NCI-H128 (cell line): ENCODE measurements at regions not wholly inside any gene's neighbourhood (a gene's known extent, or its start where the extent isn't known, plus 50 kb on each side); places are given as distances from the start of the nearest gene placed in this dataset.

Experiments used
- DNase-seq: peaks from one replicate; lab custom pipeline; 2025; ENCODE audit not compliant: unreplicated experiment; lab: John Stamatoyannopoulos, UW

DNA sequence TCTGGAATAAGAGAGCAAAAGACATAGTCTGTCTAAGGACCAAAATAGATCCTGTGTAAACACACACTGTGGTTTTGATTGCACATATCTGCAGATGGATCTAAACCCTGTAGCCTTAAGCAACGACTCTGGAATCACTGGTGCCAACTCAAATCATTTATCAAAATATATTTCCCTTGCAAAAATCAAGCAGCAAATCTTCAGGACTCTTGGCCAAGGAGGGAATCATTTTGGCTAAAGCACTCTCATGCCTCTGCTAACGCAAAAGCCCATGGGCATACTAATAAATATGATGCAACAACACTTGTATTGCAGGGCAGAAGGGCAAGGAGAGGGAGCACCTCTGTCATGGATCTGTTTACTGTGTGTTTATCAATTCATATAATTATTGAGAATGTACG, 155.4 kb upstream of the DUSP10 start:
- DNase-seq = no peak

DNA sequence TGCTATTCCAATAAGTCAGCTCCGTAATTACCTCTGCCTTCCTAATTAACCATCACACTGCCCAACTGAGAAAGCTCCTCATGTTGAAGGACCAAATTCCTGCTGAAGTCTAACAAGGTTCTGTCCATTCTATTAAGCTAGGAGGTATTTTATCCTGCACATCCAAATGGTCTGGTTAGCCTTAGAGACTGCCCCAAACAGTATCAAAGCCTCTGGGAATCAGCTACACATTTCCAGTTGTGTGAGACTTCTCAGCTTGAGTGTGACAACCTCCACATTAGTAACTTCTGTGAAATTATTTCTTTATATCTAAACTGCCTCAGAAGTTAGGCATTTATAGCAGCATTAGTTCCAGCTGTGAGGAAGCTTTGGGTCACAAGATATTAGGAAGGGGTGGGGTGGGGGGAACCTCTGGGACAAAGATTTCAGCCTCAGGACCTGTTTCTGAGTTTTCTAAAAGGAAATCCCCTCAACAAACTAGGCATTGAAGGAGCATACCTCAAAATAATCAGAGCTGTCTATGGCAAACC, 150.5 kb upstream of the DUSP10 start:
- no peak for DNase-seq

GRCh38 chr1:221891708-221892107, 149.8 kb upstream of the DUSP10 start:
- DNase-seq = no peak

DNA sequence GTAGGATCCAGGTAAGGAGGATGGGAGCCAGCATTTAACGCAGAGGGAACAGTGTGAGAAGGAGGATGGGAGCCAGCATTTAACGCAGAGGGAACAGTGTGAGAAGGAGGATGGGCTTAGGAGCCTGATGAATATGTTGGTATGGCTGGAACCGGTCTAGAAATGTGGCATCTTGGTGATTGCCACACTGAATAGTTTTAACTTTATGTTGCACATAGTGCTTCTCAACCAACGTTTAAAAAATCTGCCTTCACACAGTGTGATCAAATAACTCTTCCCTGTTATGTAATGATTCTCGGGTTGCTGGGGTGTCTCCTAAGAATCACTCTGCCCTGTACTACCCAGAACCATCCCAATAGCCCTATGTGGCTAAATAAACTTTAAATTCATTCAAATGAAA, 146.9 kb upstream of the DUSP10 start:
- DNase-seq = no peak

GRCh38 chr1:221888218-221888617, 146.3 kb upstream of the DUSP10 start:
- DNase-seq = no peak

DNA sequence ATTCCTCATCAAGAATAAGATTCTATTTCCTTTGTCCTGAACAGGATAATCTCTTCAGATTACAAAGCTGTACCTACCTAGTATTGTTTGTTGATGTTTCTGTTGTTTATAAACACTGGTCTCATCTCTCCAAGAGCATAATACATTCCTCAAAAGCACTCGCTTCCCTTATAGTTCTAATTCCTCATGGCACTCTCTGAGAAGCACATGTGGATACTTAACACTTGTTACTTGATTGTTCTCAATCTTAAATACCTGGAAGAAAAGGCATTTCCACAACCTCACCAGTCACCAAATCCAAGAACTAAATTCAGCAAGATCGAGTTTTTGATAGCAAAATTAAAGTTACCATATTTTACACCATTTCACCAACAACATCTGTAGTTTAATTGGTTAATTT, 145.9 kb upstream of the DUSP10 start:
- DNase-seq = no peak

DNA sequence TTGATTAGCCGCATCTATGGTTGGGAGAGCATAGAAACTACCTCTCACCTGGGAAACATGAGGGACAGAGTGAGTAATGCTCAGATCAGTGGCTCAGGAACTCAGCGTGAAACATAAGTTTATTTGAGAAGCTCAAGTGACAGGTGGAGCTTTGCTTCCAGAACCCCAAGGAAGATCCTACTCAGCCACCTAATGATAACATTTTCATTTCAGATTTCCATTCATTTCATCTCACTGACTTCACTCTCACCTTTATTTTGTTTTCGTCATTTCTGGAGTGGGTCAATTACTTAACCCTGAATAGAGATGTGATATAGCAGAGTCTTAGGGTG, 145.5 kb upstream of the DUSP10 start:
- DNase-seq = no peak

DNA sequence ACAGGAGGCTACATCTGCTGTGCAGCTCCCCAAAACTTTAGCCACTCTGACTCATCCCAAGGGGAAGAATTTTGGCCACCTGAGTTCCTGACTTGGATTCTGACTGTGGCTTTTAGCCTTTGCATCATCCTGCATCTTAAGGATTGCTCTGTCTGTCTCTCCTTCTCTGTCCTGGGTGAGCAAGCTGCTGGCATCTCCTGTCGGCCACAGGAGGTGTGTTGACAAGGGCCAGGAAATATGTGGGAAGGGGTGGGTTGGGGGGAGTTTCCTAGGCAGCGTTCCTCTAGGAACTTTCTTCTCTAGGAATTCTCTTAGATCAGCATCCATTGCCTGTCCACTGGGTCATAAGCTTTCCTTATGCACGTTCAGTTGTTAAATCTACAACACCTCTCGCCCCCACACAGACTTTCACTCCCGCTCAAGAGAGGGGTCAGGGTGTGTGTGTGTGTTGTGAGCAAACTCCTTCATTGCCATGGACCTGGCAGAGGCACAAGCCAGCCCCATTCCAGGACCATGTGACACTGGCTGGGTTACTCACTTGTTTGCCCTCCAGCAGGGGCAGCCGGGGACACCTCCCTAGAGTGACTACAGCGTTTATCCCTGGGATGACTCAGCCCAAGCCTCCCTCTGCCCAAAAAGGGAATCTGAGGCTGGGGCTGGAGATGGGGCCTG, 145.0 kb upstream of the DUSP10 start:
- no peak for DNase-seq

DNA sequence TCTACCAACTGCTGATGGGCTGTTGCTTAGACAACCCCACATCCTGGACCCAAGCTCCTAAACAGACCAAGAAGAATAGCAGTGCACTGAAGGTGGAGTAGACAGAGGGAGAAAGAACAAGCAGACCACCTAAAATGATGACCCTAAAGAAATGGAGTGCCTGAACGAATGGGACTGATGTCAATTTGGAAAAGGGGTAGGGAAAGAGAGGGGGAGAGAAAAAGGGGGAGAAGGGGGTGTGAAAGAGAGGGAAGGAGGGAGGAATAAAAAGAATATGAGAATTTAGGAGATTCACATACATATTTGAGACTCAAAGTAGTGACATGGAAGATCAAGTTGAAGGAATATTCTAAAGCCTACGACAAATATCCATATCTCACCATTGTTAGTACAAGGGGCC, 144.4 kb upstream of the DUSP10 start:
- no peak for DNase-seq

DNA sequence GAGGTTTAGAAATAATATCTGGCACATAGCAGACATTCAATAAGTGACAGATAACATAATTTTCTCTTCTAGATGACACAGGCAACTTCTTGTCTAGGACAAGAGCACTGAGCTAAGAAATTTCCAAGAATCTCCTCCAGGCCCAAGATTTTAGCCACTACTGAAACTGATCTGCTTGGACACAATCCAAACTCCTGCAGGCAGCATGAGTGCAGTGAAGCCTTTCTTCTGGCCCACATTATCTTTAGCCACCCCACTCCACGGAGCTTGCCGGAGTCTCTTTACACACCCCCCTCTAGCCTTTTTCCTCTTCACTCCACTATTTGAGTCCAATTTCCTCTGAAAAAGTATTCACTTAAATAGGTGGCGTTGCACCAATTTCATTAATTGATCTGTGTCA, 142.9 kb upstream of the DUSP10 start:
- DNase-seq = no peak

GRCh38 chr1:221881805-221882581, 140.1 kb upstream of the DUSP10 start:
- DNase-seq = no peak

GRCh38 chr1:221880182-221880581, 138.3 kb upstream of the DUSP10 start:
- no peak for DNase-seq

- no peak for DNase-seq
Observed at GRCh38 chr1:221878134-221878533, 136.2 kb upstream of the DUSP10 start.

- no peak for DNase-seq
Observed at GRCh38 chr1:221877311-221877710, 135.4 kb upstream of the DUSP10 start.

- DNase-seq = no peak
Observed at GRCh38 chr1:221875004-221875330, 133.1 kb upstream of the DUSP10 start.

DNA sequence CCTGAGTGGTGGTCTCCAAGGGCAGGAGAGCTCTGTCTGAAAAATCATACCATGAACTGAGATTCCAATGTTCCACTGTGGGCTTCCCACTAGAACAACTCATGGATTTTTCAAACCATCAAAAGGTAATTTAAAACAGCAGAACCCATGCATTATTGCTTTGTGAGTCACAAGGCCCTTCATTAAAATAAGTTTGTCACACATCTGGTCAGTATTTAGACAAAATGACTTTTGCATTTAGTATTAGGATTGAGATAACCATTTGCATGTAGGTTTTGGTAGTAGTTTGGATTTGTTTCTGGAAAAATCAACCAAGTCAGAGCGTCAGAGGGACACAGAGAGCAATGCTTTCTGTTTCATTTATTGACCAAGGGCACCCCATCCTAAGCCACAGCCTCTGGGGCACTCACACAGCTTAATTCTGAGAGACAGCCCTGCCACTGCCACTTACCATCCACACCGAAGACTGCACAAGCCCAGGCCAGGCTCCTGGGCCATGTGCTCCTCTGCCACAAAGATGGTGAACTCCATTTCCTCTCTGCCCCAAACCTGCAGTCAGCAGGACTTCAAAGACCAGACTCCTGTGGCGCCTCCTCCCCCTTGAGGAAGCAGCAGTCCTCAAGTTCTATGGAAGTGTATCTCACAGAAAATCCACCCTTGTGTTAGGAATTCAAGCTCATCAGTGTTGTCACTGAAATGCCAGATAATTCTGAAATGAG, 132.6 kb upstream of the DUSP10 start:
- DNase-seq = no peak

DNA sequence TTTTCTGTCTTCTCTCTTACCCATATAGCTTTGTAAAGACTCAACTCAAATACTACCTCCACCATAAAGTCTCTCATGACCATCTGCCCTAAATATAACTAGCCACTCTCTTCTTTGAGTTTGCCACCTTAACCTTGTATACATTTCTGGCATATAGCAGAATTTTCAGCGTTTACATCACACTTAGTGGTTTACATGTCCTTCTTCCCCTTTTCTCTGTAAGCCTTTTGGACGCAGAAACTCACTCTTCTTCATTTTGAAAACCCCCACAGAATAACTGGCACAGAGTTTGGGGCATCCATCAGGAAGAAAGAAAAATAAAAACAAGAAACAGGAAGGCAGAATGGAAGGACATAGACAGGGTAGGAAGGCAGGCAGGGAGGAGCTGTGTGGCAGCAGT, 131.8 kb upstream of the DUSP10 start:
- DNase-seq = no peak

DNA sequence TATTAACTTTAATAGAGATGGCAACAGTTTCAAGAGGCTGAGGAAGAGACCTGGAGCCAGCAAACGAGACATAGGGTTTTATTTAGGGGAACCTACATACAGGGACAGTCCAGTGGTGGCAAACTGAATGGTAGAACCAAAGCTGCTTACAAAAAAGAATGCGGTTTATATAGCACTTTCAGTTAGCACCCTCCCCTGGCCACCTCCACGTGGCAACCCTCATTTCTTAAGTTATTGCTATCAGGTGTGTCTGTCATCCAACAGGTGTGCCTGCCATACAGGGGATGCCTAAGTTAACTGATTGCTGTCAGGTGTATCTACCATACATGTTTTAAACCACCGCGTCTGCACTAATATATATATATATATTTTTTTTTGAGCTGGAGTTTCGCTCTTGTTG, 129.2 kb upstream of the DUSP10 start:
- no peak for DNase-seq

- no peak for DNase-seq
Observed at GRCh38 chr1:221869779-221870178, 127.9 kb upstream of the DUSP10 start.

DNA sequence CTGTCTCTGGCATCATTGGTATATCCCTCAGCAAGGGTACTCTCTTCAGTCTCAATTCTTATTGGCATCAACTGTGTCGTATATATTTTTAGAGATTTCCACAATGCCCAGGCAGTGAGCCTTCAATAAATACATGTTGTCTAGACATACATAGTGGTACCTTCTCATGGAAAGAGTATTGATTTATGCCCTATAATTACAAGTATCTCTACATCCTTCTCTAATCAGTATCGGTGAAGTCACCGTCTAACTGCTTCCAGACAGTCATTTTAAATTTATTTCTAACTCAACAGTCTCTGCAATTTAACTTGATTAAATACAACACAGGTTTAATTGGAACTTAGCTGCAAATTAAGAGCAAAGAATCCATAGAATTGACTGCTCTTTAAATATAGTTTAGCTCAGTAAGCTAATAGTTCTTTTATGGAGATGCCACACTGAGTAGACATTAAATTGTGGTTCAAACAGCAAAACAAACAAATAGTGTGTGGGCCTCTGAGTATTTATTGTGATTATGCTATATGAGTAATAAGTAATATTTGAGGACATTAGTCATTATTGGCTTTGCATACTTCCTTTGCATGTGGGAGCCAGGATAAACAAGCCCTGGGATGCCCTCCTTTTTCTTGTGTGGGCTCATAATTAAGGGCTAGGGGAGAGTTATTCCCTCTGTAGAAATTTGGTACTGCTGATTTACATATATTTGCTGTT, 126.9 kb upstream of the DUSP10 start:
- no peak for DNase-seq

- no peak for DNase-seq
Observed at GRCh38 chr1:221867003-221867402, 125.1 kb upstream of the DUSP10 start.

DNA sequence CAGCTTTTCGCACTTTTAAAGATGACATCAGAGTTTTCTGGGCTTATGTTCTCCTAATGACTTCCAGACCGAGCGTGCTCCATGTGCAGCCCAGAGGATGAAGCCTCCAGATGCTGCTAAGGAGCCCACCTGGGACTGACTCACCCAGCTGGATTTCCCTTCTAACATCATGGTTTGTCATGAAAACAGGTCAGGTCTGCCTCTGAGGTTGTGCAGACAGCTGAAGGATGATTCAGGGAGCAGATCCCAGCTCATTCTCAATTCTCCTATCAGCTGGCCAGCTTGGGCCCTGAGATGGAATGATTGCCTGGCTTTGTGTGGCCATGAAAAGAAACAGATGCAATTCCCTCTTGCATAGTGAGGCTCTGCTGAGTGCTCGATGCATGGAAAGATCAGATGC, 123.9 kb upstream of the DUSP10 start:
- DNase-seq = no peak
